Liver (tissue), 8 donors: ENCODE measurements at regions not wholly inside any gene's neighbourhood (a gene's known extent, or its start where the extent isn't known, plus 50 kb on each side); places are given as distances from the start of the nearest gene placed in this dataset.
A peak's percentile ranks its signal among the peaks of the same experiment; 100 is the strongest.

ENCODE experiments used
- DNase-seq: peaks from one replicate; pipeline ENCODE4 v3.0.0-alpha.2; 2017; ENCODE audit warnings: low spot score
- H3K27ac ChIP-seq, 2 donors: one replicate each; pipeline ENCODE4 v1.7.0; 2013; ENCODE audit warnings: inconsistent platforms in 2 of 2, low read length in 2 of 2, control low read depth in 1 of 2, low read depth in 1 of 2, mild to moderate bottlenecking in 1 of 2
- H3K27me3 ChIP-seq, 4 donors: one replicate each; pipeline versions ENCODE4 v1.6.1 to v1.7.0; 2013; ENCODE audit warnings: low read length in 3 of 4, inconsistent platforms in 1 of 4, mild to moderate bottlenecking in 1 of 4, moderate library complexity in 1 of 4; ENCODE audit not compliant: control insufficient read depth in 4 of 4, insufficient read depth in 4 of 4
- H3K36me3 ChIP-seq, 4 donors: one replicate each; pipeline versions ENCODE4 v1.6.1 to v1.7.0; 2013; ENCODE audit warnings: low read length in 3 of 4, mild to moderate bottlenecking in 3 of 4, low read depth in 1 of 4, moderate library complexity in 1 of 4; ENCODE audit not compliant: control insufficient read depth in 4 of 4, insufficient read depth in 3 of 4
- H3K4me1 ChIP-seq, 4 donors: one replicate each; pipeline versions ENCODE4 v1.6.1 to v1.7.0; 2013; ENCODE audit warnings: low read length in 3 of 4, mild to moderate bottlenecking in 3 of 4, moderate library complexity in 1 of 4; ENCODE audit not compliant: control insufficient read depth in 4 of 4, insufficient read depth in 4 of 4
- H3K4me3 ChIP-seq, 3 donors: one replicate each; pipeline versions ENCODE4 v1.6.1 to v1.7.0; 2013; ENCODE audit warnings: low read length in 3 of 3, control low read depth in 1 of 3, low read depth in 1 of 3, mild to moderate bottlenecking in 1 of 3
- H3K9ac ChIP-seq, 2 donors: one replicate each; pipeline ENCODE4 v1.7.0; 2013; ENCODE audit warnings: low read length in 2 of 2, mild to moderate bottlenecking in 2 of 2, moderate library complexity in 2 of 2, control low read depth in 1 of 2, low read depth in 1 of 2
- H3K9me3 ChIP-seq, 4 donors: one replicate each; pipeline versions ENCODE4 v1.6.1 to v1.7.0; 2013; ENCODE audit warnings: low read length in 3 of 4; ENCODE audit not compliant: control insufficient read depth in 4 of 4
- CTCF ChIP-seq: fragments of 150-350 bp; IDR thresholded peaks from 2 replicates; pipeline ENCODE4 v1.5.1; 2017; ENCODE audit warnings: improper control_type of control experiment, low read depth, low read length; ENCODE audit not compliant: missing input control
- EGR1 ChIP-seq, 2 donors: IDR thresholded peaks; 2 replicates each; pipeline ENCODE4 v1.6.1; 2016 to 2018; ENCODE audit warnings: antibody characterized with exemption in 2 of 2, low read depth in 2 of 2
- FOXA1 ChIP-seq: IDR thresholded peaks from 2 replicates; pipeline ENCODE4 v1.6.1; 2016; ENCODE audit warnings: antibody characterized with exemption
- FOXA2 ChIP-seq: IDR thresholded peaks from 2 replicates; pipeline ENCODE4 v1.6.1; 2016; ENCODE audit warnings: antibody characterized with exemption
- GABPA ChIP-seq, 2 donors: IDR thresholded peaks in 1 of 2; conservative IDR thresholded peaks in 1 of 2; 2 replicates each; pipeline ENCODE4 v1.6.1; 2016; ENCODE audit warnings: antibody characterized with exemption in 2 of 2, mild to moderate bottlenecking in 1 of 2, moderate library complexity in 1 of 2
- HNF4A ChIP-seq, 2 donors: conservative IDR thresholded peaks; 2 replicates each; pipeline ENCODE4 v1.6.1; 2016; ENCODE audit warnings: antibody characterized with exemption in 2 of 2, mild to moderate bottlenecking in 2 of 2
- HNF4G ChIP-seq: IDR thresholded peaks from 2 replicates; pipeline ENCODE4 v1.6.1; 2016; ENCODE audit warnings: antibody characterized with exemption
- JUND ChIP-seq, 2 donors: IDR thresholded peaks; 2 replicates each; pipeline ENCODE4 v1.6.1; 2016; ENCODE audit warnings: antibody characterized with exemption in 2 of 2
- MAX ChIP-seq: IDR thresholded peaks from 2 replicates; pipeline ENCODE4 v1.6.1; 2016; ENCODE audit warnings: antibody characterized with exemption
- NR2F2 ChIP-seq: IDR thresholded peaks from 2 replicates; pipeline ENCODE4 v1.6.1; 2016; ENCODE audit warnings: antibody characterized with exemption
- RAD21 ChIP-seq, 2 donors: IDR thresholded peaks; 2 replicates each; pipeline ENCODE4 v1.6.1; 2016; ENCODE audit warnings: antibody characterized with exemption in 2 of 2, mild to moderate bottlenecking in 2 of 2
- RXRA ChIP-seq, 2 donors: IDR thresholded peaks; 2 replicates each; pipeline ENCODE4 v1.6.1; 2017 to 2018; ENCODE audit warnings: antibody characterized with exemption in 2 of 2, mild to moderate bottlenecking in 1 of 2
- SP1 ChIP-seq: IDR thresholded peaks from 2 replicates; pipeline ENCODE4 v1.6.1; 2018; ENCODE audit warnings: antibody characterized with exemption, mild to moderate bottlenecking
- TAF1 ChIP-seq: conservative IDR thresholded peaks from 2 replicates; pipeline ENCODE4 v1.6.1; 2016; ENCODE audit warnings: antibody characterized with exemption, mild to moderate bottlenecking
- YY1 ChIP-seq: IDR thresholded peaks from 2 replicates; pipeline ENCODE4 v1.6.1; 2016; ENCODE audit warnings: antibody characterized with exemption, mild to moderate bottlenecking
- WGBS: extraction: QIAGEN DNeasy Blood & Tissue Kit; methylation state at CpG from one replicate; pipeline ENCODE4 v1.1.7; 2013; 5-methylcytosine and 5-hydroxymethylcytosine counted together
- TF ChIP-seq, protein P1 (sequence below): IDR thresholded peaks from 2 replicates; pipeline ENCODE4 v1.6.1; 2016; ENCODE audit warnings: antibody characterized with exemption
- TF ChIP-seq, protein P2 (sequence below): IDR thresholded peaks from 2 replicates; pipeline ENCODE4 v1.6.1; 2016; ENCODE audit warnings: antibody characterized with exemption, mild to moderate bottlenecking
- TF ChIP-seq, protein P3 (sequence below): IDR thresholded peaks from 2 replicates; pipeline ENCODE4 v1.6.1; 2016; ENCODE audit warnings: antibody characterized with exemption
- donor health status: healthy.
- donor health status: healthy.
- donor health status: healthy.
- donor health status: healthy.
- donor health status: healthy.

DNA sequence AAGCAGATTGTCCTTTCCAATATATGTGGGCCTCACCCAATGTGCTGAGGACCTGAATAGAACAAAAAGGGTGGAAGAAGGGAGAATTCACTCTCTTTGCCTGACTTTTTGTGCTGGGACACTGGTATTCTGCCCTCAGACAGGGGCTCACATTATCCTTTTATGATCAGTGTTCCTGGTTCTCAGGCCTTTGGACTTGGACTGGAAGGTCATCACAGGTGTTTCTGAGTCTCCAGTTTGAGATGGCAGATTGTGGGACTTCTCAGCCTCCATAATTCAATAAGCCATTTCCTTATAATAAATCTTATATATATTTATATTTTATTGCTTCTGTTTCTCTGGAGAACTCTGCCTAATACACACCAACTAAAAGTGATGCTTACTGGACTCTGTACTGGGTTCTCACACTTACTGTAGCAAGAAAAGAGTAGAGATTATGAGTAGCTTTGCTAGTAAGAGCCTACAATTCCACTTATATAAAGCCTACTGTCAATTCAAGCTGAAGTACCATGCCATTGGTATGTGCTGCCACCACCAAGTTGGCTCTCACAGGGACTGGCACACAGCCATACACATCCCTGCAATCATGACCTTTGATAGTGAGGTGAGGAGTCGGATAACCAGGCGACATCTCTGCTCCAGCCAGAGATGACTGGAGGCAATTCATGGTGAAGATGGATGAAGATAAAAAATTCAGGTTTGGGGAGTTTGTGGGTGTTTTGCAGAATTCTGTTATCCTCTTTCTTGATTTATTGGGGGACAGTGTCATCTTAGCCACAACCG lies 130.7 kb upstream of the NR3C1 start (continued):
- TF ChIP-seq NR2F2: peak; percentile 77
- TF ChIP-seq FOXA2: no peak
- TF ChIP-seq HNF4A (conservative IDR thresholded peaks at IDR 0.05): peak; percentile 81 to 89

DNA sequence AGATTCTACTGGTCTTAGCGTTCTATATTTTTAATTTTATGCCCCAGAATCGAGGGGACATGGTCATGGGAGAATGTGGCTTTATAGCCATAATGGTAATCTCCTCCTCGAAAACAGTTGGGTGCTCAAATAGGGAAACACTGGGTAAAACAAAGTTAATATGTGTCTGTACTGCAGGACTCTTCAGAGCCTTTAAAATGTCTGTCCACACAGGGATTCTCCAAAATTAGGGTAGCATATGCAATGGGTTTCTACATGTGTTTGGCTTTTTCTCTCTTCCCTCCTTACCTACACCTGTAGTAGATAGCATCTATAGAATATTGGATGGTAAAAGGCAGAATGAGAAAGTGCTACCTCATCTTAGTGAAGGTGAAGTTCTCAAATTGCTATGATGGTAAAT lies 130.0 kb upstream of the NR3C1 start:
- H3K9me3 ChIP-seq: no peaks in the 10 kb centered on the region
- no peak for DNase-seq
- H3K4me1 ChIP-seq: peaks cover 0 to 2% (median 0%) of the 10 kb centered on the region in 4 donors
- WGBS: 91% methylated on average over 3 of the region's 3 CpGs
- no peak overlapping the region for H3K27ac ChIP-seq
- H3K36me3 ChIP-seq: no peaks in the 10 kb centered on the region
- no peaks in the 10 kb centered on the region for H3K27me3 ChIP-seq
- H3K4me3 ChIP-seq: no peak overlapping the region
- TF ChIP-seq HNF4A (conservative IDR thresholded peaks at IDR 0.05): no peak
- TF ChIP-seq HNF4G: no peak
- TF ChIP-seq SP1: no peak
- TF ChIP-seq NR2F2: no peak
- TF ChIP-seq CTCF: no peak
- TF ChIP-seq MAX: no peak
- TF ChIP-seq, protein P1, sequence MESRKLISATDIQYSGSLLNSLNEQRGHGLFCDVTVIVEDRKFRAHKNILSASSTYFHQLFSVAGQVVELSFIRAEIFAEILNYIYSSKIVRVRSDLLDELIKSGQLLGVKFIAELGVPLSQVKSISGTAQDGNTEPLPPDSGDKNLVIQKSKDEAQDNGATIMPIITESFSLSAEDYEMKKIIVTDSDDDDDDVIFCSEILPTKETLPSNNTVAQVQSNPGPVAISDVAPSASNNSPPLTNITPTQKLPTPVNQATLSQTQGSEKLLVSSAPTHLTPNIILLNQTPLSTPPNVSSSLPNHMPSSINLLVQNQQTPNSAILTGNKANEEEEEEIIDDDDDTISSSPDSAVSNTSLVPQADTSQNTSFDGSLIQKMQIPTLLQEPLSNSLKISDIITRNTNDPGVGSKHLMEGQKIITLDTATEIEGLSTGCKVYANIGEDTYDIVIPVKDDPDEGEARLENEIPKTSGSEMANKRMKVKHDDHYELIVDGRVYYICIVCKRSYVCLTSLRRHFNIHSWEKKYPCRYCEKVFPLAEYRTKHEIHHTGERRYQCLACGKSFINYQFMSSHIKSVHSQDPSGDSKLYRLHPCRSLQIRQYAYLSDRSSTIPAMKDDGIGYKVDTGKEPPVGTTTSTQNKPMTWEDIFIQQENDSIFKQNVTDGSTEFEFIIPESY: no peak
- TF ChIP-seq, protein P2, sequence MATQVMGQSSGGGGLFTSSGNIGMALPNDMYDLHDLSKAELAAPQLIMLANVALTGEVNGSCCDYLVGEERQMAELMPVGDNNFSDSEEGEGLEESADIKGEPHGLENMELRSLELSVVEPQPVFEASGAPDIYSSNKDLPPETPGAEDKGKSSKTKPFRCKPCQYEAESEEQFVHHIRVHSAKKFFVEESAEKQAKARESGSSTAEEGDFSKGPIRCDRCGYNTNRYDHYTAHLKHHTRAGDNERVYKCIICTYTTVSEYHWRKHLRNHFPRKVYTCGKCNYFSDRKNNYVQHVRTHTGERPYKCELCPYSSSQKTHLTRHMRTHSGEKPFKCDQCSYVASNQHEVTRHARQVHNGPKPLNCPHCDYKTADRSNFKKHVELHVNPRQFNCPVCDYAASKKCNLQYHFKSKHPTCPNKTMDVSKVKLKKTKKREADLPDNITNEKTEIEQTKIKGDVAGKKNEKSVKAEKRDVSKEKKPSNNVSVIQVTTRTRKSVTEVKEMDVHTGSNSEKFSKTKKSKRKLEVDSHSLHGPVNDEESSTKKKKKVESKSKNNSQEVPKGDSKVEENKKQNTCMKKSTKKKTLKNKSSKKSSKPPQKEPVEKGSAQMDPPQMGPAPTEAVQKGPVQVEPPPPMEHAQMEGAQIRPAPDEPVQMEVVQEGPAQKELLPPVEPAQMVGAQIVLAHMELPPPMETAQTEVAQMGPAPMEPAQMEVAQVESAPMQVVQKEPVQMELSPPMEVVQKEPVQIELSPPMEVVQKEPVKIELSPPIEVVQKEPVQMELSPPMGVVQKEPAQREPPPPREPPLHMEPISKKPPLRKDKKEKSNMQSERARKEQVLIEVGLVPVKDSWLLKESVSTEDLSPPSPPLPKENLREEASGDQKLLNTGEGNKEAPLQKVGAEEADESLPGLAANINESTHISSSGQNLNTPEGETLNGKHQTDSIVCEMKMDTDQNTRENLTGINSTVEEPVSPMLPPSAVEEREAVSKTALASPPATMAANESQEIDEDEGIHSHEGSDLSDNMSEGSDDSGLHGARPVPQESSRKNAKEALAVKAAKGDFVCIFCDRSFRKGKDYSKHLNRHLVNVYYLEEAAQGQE: no peak
- TF ChIP-seq YY1: no peak
- no peak for TF ChIP-seq GABPA (IDR thresholded peaks at IDR 0.05 in 1 of 2, conservative IDR thresholded peaks at IDR 0.05 in 1 of 2)
- no peak for TF ChIP-seq RAD21 (IDR thresholded peaks at IDR 0.05)
- no peak for TF ChIP-seq EGR1 (IDR thresholded peaks at IDR 0.05; ENCODE audit: low read depth in 2 of 2)
- TF ChIP-seq, protein P3, sequence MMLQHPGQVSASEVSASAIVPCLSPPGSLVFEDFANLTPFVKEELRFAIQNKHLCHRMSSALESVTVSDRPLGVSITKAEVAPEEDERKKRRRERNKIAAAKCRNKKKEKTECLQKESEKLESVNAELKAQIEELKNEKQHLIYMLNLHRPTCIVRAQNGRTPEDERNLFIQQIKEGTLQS: no peak
- no peak for TF ChIP-seq RXRA (IDR thresholded peaks at IDR 0.05)
- TF ChIP-seq FOXA2: no peak
- no peak for TF ChIP-seq JUND (IDR thresholded peaks at IDR 0.05)
- TF ChIP-seq TAF1: no peak
- no peak for TF ChIP-seq FOXA1
- H3K9ac ChIP-seq: no peak overlapping the region
